ENCODE measurements at regions not wholly inside any gene's neighbourhood (a gene's known extent, or its start where the extent isn't known, plus 50 kb on each side); places are given as distances from the start of the nearest gene placed in this dataset.

DNA sequence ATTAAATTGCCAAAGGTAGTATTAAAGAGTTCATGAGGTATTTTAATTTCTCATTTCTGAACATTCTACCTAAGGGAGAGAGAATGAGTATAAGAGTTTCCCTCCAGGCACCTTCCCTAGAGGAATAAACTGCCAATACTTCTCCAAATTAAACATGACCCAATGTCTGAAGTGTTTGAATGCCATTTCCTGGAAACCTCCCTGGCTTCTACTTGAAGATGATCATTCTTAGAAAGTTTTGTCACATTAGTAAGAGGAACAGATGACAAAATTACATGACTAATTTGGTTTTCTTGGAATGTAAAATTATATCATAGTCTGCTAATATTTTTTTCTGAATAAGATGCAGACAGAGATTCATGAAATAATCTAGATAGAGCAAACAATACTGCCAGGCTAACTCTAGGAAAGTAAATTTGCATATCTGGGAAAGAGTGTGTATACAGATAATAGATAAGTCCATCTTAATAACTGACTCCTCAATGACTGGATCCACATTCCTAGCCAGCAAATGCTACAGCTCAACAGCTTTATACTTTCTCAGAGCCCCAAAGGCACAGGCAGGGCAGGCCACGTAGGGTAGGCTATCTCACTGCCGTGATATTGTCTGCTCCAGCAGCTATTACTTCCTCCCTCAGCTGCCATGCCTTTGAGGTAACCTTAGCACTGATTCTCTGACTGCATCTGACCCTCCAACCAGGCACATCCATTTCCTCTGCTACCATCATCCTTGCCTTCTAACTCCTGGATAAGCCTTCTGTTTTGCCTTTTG is 630.8 kb upstream of the PIK3C3 start:
- TF ChIP-seq, protein P1, sequence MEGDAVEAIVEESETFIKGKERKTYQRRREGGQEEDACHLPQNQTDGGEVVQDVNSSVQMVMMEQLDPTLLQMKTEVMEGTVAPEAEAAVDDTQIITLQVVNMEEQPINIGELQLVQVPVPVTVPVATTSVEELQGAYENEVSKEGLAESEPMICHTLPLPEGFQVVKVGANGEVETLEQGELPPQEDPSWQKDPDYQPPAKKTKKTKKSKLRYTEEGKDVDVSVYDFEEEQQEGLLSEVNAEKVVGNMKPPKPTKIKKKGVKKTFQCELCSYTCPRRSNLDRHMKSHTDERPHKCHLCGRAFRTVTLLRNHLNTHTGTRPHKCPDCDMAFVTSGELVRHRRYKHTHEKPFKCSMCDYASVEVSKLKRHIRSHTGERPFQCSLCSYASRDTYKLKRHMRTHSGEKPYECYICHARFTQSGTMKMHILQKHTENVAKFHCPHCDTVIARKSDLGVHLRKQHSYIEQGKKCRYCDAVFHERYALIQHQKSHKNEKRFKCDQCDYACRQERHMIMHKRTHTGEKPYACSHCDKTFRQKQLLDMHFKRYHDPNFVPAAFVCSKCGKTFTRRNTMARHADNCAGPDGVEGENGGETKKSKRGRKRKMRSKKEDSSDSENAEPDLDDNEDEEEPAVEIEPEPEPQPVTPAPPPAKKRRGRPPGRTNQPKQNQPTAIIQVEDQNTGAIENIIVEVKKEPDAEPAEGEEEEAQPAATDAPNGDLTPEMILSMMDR (IDR thresholded peaks at IDR 0.05; ENCODE audit: low read depth, low read length, missing input control): no peak
- TF ChIP-seq JUND (IDR thresholded peaks at IDR 0.05) (no peak), RAD21 (IDR thresholded peaks at IDR 0.05) (no peak)

All from liver (tissue), 3 donors.